ENCODE measurements at regions not wholly inside any gene's neighbourhood (a gene's known extent, or its start where the extent isn't known, plus 50 kb on each side); places are given as distances from the start of the nearest gene placed in this dataset.

- no peak for ATAC-seq
- Histone ChIP-seq H3K27ac (no peak overlapping the region), H3K4me2 (no peak overlapping the region), H3K4me3 (no peak overlapping the region), H3K9me3 (0 out of 3 replicates have a peak, but pooled peaks cover 3% of the 10 kb centered on the region), H3K4me1 (peaks cover 14% of the 10 kb centered on the region; the same call in 2 of the 3 replicates)
- ChIA-PET CTCF (interaction anchor here (1.3 to 5.3 kb wide), 3 partner anchors 10 to 256 kb away, joined by 3 to 50 read pairs (median 3); no protein-coding TSS in a partner anchor), POLR2A (no interaction called here)
- no peak for DNase-seq (ENCODE audit: low read depth in 1 of 2, low spot score in 1 of 2)
- no peak for FAIRE-seq
- 25% methylated on average over 4 of the region's 4 CpGs for WGBS (ENCODE audit: missing lambda C conversion rate)
- TF ChIP-seq HOXB13 (CRISPR knock-in tag; IDR thresholded peaks at IDR 0.05; ENCODE audit: low read depth) (no peak), PHF8 (IDR thresholded peaks at IDR 0.05; ENCODE audit: borderline replicate concordance, low read depth) (no peak), FOXS1 (CRISPR knock-in tag; IDR thresholded peaks at IDR 0.05) (no peak), ZNF302 (CRISPR knock-in tag; IDR thresholded peaks at IDR 0.05) (no peak), TFCP2L1 (CRISPR knock-in tag; IDR thresholded peaks at IDR 0.05) (no peak), HES2 (IDR thresholded peaks at IDR 0.05) (no peak), FOSL2 (IDR thresholded peaks at IDR 0.05) (no peak), FOSL2 (CRISPR knock-in tag; IDR thresholded peaks at IDR 0.05) (no peak), ZSCAN20 (CRISPR knock-in tag; IDR thresholded peaks at IDR 0.05) (no peak), BHLHE40 (IDR thresholded peaks at IDR 0.05; ENCODE audit: low read depth, low read length) (no peak), RNF2 (IDR thresholded peaks at IDR 0.05; ENCODE audit: borderline replicate concordance, low read depth) (no peak), ESRRA (IDR thresholded peaks at IDR 0.05; ENCODE audit: borderline replicate concordance, low read length) (no peak), RFX5 (IDR thresholded peaks at IDR 0.05) (no peak), HEYL (CRISPR knock-in tag; IDR thresholded peaks at IDR 0.05) (no peak), SREBF2 (IDR thresholded peaks at IDR 0.05) (no peak), ZFP36 (IDR thresholded peaks at IDR 0.05; ENCODE audit: borderline replicate concordance, partially characterized antibody) (no peak), MAX (IDR thresholded peaks at IDR 0.05) (no peak), CBX2 (IDR thresholded peaks at IDR 0.05; ENCODE audit: borderline replicate concordance, low read depth) (no peak), NFE2L2 (conservative IDR thresholded peaks at IDR 0.05; ENCODE audit: low read length) (no peak), ELK1 (IDR thresholded peaks at IDR 0.05; ENCODE audit: low read depth, low read length) (no peak)
Measured at GRCh38 chr19:29271911-29272310, 59.0 kb upstream of the UQCRFS1 start.

GRCh38 chr19:29273000-29273640, 60.2 kb upstream of the UQCRFS1 start:
- TF ChIP-seq REST (IDR thresholded peaks at IDR 0.05), result no peak
- TF ChIP-seq MAFK (IDR thresholded peaks at IDR 0.05; ENCODE audit: partially characterized antibody), result peak; percentile 94
- no peak for TF ChIP-seq TP53 (CRISPR knock-in tag; IDR thresholded peaks at IDR 0.05)
- TF ChIP-seq USF2 (IDR thresholded peaks at IDR 0.05), result no peak
- DNase-seq (ENCODE audit: low read depth in 1 of 2, low spot score in 1 of 2) (peak in 1 of 2 experiments; percentile 52), FAIRE-seq (no peak), ATAC-seq (peak in 1 of 2 experiments; percentile 51; a peak in 2 of 6 replicates)
- 33% methylated on average over 8 of the region's 8 CpGs for WGBS (ENCODE audit: missing lambda C conversion rate)
- Histone ChIP-seq H3K4me3 (no peak overlapping the region), H3K27ac (no peak overlapping the region), H3K4me1 (peaks cover 14% of the 10 kb centered on the region; the same call in 2 of the 3 replicates), H3K9me3 (0 out of 3 replicates have a peak, but pooled peaks cover 3% of the 10 kb centered on the region), H3K4me2 (peak overlapping the region; percentile 24)
- ChIA-PET POLR2A (interaction anchor here (0.7 kb wide), 1 partner anchor 333 kb away, joined by 3 read pairs; the partner anchor contains the start of gene POP4), CTCF (interaction anchor here (1.2 to 5.3 kb wide), 2 partner anchors 11 to 443 kb away, joined by 3 to 50 read pairs; no protein-coding TSS in a partner anchor)

Measured in A549 (cell line).